ENCODE measurements at regions not wholly inside any gene's neighbourhood (a gene's known extent, or its start where the extent isn't known, plus 50 kb on each side); places are given as distances from the start of the nearest gene placed in this dataset.

DNA sequence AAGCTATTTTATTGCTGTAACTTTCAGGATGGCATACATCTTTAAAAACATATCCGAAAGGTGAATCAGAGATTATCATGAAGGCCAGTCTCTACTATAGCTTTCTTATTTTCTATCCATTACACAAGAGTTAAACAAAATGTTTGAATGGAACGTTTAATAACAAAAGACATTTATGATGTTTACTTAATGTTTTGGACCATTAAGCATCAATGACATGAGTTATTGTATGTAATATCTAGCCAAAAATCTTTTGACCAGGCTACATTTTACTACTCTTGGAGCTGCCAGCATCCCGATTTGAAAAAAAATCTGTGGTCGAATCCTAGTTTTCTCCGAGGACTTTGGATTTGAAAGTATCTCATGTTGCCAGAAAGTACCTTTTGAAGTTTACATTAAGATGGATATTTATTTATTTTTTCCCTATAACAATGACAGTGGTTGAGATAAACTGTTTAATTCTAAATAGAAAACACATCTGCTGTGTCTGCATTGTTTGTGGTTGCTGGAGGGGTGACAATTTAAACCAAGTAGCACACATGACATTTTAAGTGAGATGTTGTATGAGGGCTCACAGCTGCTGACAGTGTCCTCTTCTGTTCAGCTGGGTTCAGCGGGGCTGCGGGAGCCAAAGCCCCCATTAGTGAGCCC lies 293.7 kb upstream of the TCF21 start:
- TF ChIP-seq CTCF (conservative IDR thresholded peaks at IDR 0.05) = no peak
- TF ChIP-seq ZFX (IDR thresholded peaks at IDR 0.05) = no peak
